DMS153 treated with DMSO at 0.1 percent for 48 hours (cell line): ENCODE measurements at regions not wholly inside any gene's neighbourhood (a gene's known extent, or its start where the extent isn't known, plus 50 kb on each side); places are given as distances from the start of the nearest gene placed in this dataset.

Experiments
- DNase-seq: peaks from one replicate; lab custom pipeline; 2025; ENCODE audit not compliant: unreplicated experiment; lab: John Stamatoyannopoulos, UW

GRCh38 chr3:111470032-111470431 lies 72.0 kb upstream of the CD96 start:
- DNase-seq = no peak

GRCh38 chr3:111471831-111472230 lies 70.2 kb upstream of the CD96 start:
- DNase-seq = no peak

GRCh38 chr3:111472556-111472955 lies 69.4 kb upstream of the CD96 start:
- DNase-seq = no peak

DNA sequence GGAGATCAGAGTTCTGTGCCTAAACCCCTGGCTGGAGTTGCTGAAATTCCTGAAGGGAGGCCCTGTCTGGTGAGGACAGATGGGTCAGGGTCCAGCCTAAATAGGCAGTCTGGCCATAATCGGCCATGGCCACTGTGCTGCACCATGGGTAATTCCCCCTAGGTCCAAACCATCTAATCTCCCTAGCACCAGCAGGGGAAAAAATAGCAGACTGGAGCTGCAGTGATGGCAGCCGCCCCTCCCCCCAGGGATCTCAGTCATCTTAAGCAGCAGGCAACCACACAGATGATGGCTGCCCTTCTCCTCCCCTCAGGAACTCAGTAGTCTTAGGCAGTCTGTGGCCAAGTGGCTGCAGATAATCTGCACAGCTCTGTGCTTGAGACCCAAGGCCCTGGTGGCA lies 68.4 kb upstream of the CD96 start:
- no peak for DNase-seq

GRCh38 chr3:111476701-111477100 lies 65.3 kb upstream of the CD96 start:
- no peak for DNase-seq

GRCh38 chr3:111480091-111480490 lies 61.9 kb upstream of the CD96 start:
- no peak for DNase-seq

DNA sequence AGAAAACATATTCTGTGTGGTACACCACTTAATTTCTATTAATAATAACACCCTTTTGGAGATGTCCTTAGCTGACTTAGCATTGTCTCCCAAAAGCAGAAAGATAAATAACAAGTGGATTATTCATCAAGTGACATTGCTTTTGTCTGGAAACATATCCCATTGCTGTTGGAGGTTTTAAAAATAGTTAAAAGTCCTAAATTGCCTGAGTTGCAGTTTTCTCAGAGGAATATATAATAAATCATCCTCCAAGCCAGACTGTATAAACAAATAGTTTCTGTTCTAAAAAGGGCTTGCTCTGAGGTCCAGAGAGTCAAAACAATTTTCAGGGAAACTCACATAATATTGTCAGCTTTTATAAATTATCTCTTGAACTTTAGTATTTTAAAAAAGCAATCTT lies 60.4 kb upstream of the CD96 start:
- DNase-seq = no peak

- DNase-seq = no peak
These were observed 59.4 kb upstream of the CD96 start for GRCh38 chr3:111482574-111482973.

DNA sequence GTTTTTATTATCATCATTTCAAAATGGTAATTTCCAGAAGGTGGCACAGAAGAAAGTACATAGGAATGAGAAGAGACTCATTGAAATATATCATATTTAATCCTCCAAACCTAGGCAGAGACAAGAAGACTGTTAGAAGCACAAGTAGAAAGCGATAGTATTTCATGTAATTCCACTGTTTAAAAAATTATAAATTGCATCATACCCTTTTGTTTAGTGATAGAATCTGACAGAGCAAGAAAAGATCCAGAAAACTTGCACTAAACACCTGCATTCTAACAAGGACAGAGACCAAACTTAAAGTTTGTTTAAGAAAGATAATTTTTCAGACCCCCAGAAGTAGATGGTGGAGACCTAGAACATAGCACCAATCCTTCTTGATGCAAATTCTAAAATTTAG lies 56.9 kb upstream of the CD96 start:
- DNase-seq = no peak
